Natural killer cell (primary cell): ENCODE measurements at regions not wholly inside any gene's neighbourhood (a gene's known extent, or its start where the extent isn't known, plus 50 kb on each side); places are given as distances from the start of the nearest gene placed in this dataset.

Source experiments
- ATAC-seq, 3 donors: fragments of 150-1000 bp in 2 of 3; fragments of 200-7000 bp in 1 of 3; cut with Tn5 transposase; 1 replicate in 1 of 3; 2 replicates in 2 of 3; pipeline ENCODE4 v1.10.0; 2021; ENCODE audit warnings: mild to moderate bottlenecking in 2 of 3, moderate library complexity in 2 of 3
- DNase-seq, 2 donors: peaks; one replicate each; pipeline versions ENCODE4 v3.0.0 to v3.0.0-alpha.2; 2013 to 2021; ENCODE audit warnings: mixed read lengths in 1 of 2
- H3K27ac ChIP-seq: one replicate; pipeline ENCODE4 v1.5.1; 2013; ENCODE audit warnings: mild to moderate bottlenecking, low read length
- H3K27me3 ChIP-seq: one replicate; pipeline ENCODE4 v1.6.1; 2013; ENCODE audit warnings: low read length; ENCODE audit not compliant: control insufficient read depth, insufficient read depth
- H3K36me3 ChIP-seq: one replicate; pipeline ENCODE4 v1.6.1; 2013; ENCODE audit warnings: low read length; ENCODE audit not compliant: control insufficient read depth, insufficient read depth
- H3K4me1 ChIP-seq: one replicate; pipeline ENCODE4 v1.6.1; 2013; ENCODE audit warnings: low read length; ENCODE audit not compliant: control insufficient read depth, insufficient read depth
- H3K4me3 ChIP-seq: one replicate; pipeline ENCODE4 v1.5.1; 2013; ENCODE audit warnings: low read length
- H3K9me3 ChIP-seq: one replicate; pipeline ENCODE4 v1.6.1; 2013; ENCODE audit warnings: low read length; ENCODE audit not compliant: control insufficient read depth, insufficient read depth
- H3K27ac Mint-ChIP-seq, 2 donors: one replicate each; pipeline ENCODE4 v1.8.0; 2022; ENCODE audit warnings: mild to moderate bottlenecking in 2 of 2, mixed read lengths in 2 of 2, moderate library complexity in 1 of 2
- H3K27me3 Mint-ChIP-seq, 2 donors: one replicate each; pipeline ENCODE4 v1.8.0; 2022; ENCODE audit warnings: low read depth in 2 of 2, mixed read lengths in 2 of 2
- H3K36me3 Mint-ChIP-seq: one replicate; pipeline ENCODE4 v1.8.0; 2022; ENCODE audit warnings: mixed read lengths
- H3K4me1 Mint-ChIP-seq, 2 donors: one replicate each; pipeline ENCODE4 v1.8.0; 2022; ENCODE audit warnings: mixed read lengths in 2 of 2
- H3K4me3 Mint-ChIP-seq: one replicate; pipeline ENCODE4 v1.8.0; 2022; ENCODE audit warnings: mild to moderate bottlenecking, moderate library complexity, mixed read lengths
- H3K9me3 Mint-ChIP-seq, 2 donors: one replicate each; pipeline ENCODE4 v1.8.0; 2022; ENCODE audit warnings: mixed read lengths in 2 of 2
- WGBS: methylation state at CpG from one replicate; pipeline ENCODE4 v1.1.7; 2013; ENCODE audit warnings: missing lambda C conversion rate; ENCODE audit not compliant: insufficient coverage; 5-methylcytosine and 5-hydroxymethylcytosine counted together
- intact Hi-C: fragments of 100-400 bp; cut with micrococcal nuclease; formaldehyde crosslinking; loops from one replicate; pipeline ENCODE4 v1.14.2; 2022
- TF ChIP-seq, protein P1 (sequence below): fragments of 200-600 bp; IDR thresholded peaks from one replicate; pipeline ENCODE4 v1.8.0; 2022; ENCODE audit warnings: antibody characterized with exemption

DNA sequence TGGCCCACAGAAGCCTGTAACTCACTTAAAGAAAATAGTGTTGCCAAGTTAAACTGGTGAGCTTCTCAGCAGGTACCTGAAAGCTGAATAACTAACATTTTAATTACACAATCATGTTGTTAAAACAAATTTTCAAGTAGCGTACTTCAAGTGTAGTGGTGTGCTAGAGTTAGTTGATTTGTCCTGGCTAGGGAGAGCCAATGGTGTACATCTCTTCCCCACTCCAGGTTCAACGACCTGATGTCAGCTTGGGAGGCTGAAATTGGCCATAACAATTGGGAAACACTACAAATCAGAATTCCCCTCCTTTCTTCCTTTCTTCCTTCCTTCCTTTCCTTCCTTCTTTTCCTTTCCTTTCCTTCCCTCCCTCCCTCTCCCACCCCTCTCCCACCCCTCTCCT lies 295.3 kb upstream of the SLC24A2 start:
- intact Hi-C loops: no loop called here

DNA sequence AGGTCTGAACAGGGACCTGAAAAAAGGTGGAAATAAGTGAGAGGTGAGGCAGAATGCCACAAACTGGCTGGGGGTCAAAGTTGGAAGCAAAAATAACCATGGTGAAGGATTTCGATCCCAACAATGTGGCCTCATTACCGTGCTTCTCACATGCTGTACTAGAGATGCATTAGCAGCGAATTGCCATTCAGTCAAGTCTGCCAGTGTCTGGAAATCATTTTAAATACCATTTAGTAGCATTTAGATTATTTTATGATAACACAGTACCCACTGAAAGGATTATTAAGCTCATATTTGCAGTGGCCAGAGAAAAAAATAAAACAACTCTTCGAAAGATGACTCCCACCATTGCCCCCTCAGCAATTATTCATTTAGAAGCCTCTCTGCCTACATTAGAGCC lies 294.6 kb upstream of the SLC24A2 start:
- H3K27me3 ChIP-seq: no peaks in the 10 kb centered on the region
- intact Hi-C loops: no loop called here
- H3K4me1 Mint-ChIP-seq: no peaks in the 10 kb centered on the region
- no peak overlapping the region for H3K4me3 ChIP-seq
- 93% methylated on average over 4 of the region's 4 CpGs for WGBS
- H3K4me3 Mint-ChIP-seq: no peak overlapping the region
- no peaks in the 10 kb centered on the region for H3K9me3 Mint-ChIP-seq
- no peaks in the 10 kb centered on the region for H3K36me3 ChIP-seq
- H3K27ac ChIP-seq: no peak overlapping the region
- no peaks in the 10 kb centered on the region for H3K36me3 Mint-ChIP-seq
- H3K27ac Mint-ChIP-seq: no peak overlapping the region
- no peaks in the 10 kb centered on the region for H3K4me1 ChIP-seq
- no peak for DNase-seq
- no peak for ATAC-seq
- H3K27me3 Mint-ChIP-seq: peaks cover 0 to 18% of the 10 kb centered on the region in 2 donors
- TF ChIP-seq, protein P1, sequence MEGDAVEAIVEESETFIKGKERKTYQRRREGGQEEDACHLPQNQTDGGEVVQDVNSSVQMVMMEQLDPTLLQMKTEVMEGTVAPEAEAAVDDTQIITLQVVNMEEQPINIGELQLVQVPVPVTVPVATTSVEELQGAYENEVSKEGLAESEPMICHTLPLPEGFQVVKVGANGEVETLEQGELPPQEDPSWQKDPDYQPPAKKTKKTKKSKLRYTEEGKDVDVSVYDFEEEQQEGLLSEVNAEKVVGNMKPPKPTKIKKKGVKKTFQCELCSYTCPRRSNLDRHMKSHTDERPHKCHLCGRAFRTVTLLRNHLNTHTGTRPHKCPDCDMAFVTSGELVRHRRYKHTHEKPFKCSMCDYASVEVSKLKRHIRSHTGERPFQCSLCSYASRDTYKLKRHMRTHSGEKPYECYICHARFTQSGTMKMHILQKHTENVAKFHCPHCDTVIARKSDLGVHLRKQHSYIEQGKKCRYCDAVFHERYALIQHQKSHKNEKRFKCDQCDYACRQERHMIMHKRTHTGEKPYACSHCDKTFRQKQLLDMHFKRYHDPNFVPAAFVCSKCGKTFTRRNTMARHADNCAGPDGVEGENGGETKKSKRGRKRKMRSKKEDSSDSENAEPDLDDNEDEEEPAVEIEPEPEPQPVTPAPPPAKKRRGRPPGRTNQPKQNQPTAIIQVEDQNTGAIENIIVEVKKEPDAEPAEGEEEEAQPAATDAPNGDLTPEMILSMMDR: no peak
- H3K9me3 ChIP-seq: no peaks in the 10 kb centered on the region

More for the DNA sequence above, 295.3 kb upstream of the SLC24A2 start:
- Mint-ChIP-seq H3K27me3 (peaks cover 0 to 13% of the 10 kb centered on the region in 2 donors), H3K36me3 (no peaks in the 10 kb centered on the region), H3K4me3 (no peak overlapping the region), H3K27ac (no peak overlapping the region), H3K4me1 (no peaks in the 10 kb centered on the region), H3K9me3 (no peaks in the 10 kb centered on the region)
- Histone ChIP-seq H3K9me3 (no peaks in the 10 kb centered on the region), H3K36me3 (no peaks in the 10 kb centered on the region), H3K4me3 (no peak overlapping the region), H3K27ac (no peak overlapping the region), H3K27me3 (no peaks in the 10 kb centered on the region), H3K4me1 (no peaks in the 10 kb centered on the region)
- no peak for DNase-seq
- no peak for ATAC-seq
- 53% methylated on average over 1 of the region's 2 CpGs for WGBS
- TF ChIP-seq, protein P1: no peak

DNA sequence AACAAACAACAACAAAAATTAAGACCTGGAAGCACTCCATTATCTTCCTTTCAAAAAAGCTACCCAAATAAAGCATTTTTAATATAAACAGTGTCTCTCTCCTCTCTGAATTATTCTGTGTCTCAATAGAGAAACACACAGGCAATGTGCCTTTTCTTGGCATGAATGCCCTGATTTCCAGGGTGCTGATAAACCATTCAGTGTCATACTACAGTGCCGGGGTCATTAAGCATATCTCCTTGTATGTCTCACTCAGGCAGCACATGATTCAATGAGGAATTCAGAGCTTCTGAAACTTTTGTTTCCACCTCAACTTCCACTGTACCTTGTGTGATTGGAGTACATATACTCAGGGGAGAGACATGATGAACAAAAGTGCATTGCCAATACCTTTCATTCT lies 294.0 kb upstream of the SLC24A2 start:
- Mint-ChIP-seq H3K4me3 (no peak overlapping the region), H3K4me1 (no peaks in the 10 kb centered on the region), H3K36me3 (no peaks in the 10 kb centered on the region), H3K9me3 (no peaks in the 10 kb centered on the region), H3K27ac (no peak overlapping the region), H3K27me3 (peaks cover 0 to 18% of the 10 kb centered on the region in 2 donors)
- Histone ChIP-seq H3K27me3 (no peaks in the 10 kb centered on the region), H3K36me3 (no peaks in the 10 kb centered on the region), H3K9me3 (no peaks in the 10 kb centered on the region), H3K4me1 (no peaks in the 10 kb centered on the region), H3K27ac (no peak overlapping the region), H3K4me3 (no peak overlapping the region)
- intact Hi-C loops: no loop called here
- ATAC-seq: no peak
- TF ChIP-seq, protein P1: no peak
- DNase-seq: no peak
- 35% methylated on average over 1 of the region's 1 CpG for WGBS

DNA sequence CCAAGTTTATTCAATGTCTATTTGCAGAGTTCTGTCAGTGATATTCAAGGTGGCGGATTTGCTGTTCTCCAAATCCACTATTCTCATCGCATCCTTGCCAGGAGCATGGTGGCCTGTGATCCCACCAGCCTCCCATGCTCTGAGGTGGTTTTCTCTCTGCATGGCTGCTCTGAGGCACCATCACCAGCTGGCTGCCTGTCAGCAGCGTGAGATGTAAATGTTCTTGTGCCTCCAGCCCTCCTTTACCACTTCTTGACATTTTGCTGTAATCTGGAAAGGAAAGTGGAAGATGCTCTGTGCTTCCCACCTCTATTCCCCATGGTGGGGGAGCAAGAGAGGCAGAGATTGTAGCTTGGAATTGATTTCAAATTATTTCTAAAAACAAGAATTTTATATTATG lies 293.6 kb upstream of the SLC24A2 start:
- H3K4me3 Mint-ChIP-seq: no peak overlapping the region
- Histone ChIP-seq H3K4me1 (no peaks in the 10 kb centered on the region), H3K27me3 (no peaks in the 10 kb centered on the region), H3K27ac (no peak overlapping the region), H3K4me3 (no peak overlapping the region), H3K36me3 (no peaks in the 10 kb centered on the region), H3K9me3 (no peaks in the 10 kb centered on the region)
- DNase-seq (no peak), ATAC-seq (no peak)
- H3K27ac Mint-ChIP-seq: no peak overlapping the region
- H3K27me3 Mint-ChIP-seq: peaks cover 0 to 15% of the 10 kb centered on the region in 2 donors
- H3K9me3 Mint-ChIP-seq: no peaks in the 10 kb centered on the region
- TF ChIP-seq, protein P1: no peak
- H3K36me3 Mint-ChIP-seq: no peaks in the 10 kb centered on the region
- intact Hi-C loops: no loop called here
- H3K4me1 Mint-ChIP-seq: no peaks in the 10 kb centered on the region
- 87% methylated on average over 3 of the region's 3 CpGs for WGBS
